ENCODE measurements at regions not wholly inside any gene's neighbourhood (a gene's known extent, or its start where the extent isn't known, plus 50 kb on each side); places are given as distances from the start of the nearest gene placed in this dataset.
A peak's percentile ranks its signal among the peaks of the same experiment; 100 is the strongest.
"Not testable (repeated sequence)": the region's sequence is repeated elsewhere in the genome, so short reads cannot be mapped to it uniquely, and the experiment has no call there.

- DNase-seq, result no peak
These were observed 1128.6 kb downstream of the SLC16A7 start for GRCh38 chr12:60724475-60724874.

GRCh38 chr12:60724984-60725383, 1129.2 kb downstream of the SLC16A7 start:
- DNase-seq, result no peak

- DNase-seq, result no peak
These were observed 1156.8 kb downstream of the SLC16A7 start for GRCh38 chr12:60752589-60752988.

GRCh38 chr12:60758224-60758623, 1162.4 kb downstream of the SLC16A7 start:
- no peak for DNase-seq

- DNase-seq, result no peak
These were observed 1165.1 kb downstream of the SLC16A7 start for GRCh38 chr12:60760965-60761364.

- not testable (repeated sequence) for DNase-seq
These were observed 1205.3 kb downstream of the SLC16A7 start for GRCh38 chr12:60801166-60801565.

- DNase-seq, result no peak
These were observed 1207.3 kb downstream of the SLC16A7 start for GRCh38 chr12:60803147-60803546.

GRCh38 chr12:60805364-60805763, 1209.5 kb downstream of the SLC16A7 start:
- DNase-seq, result no peak

GRCh38 chr12:60819794-60820193, 1224.0 kb downstream of the SLC16A7 start:
- DNase-seq, result no peak

GRCh38 chr12:60822580-60822979, 1226.8 kb downstream of the SLC16A7 start:
- no peak for DNase-seq

GRCh38 chr12:60830381-60830780, 1234.6 kb downstream of the SLC16A7 start:
- DNase-seq, result no peak

- peak; percentile 2 for DNase-seq
These were observed 1236.5 kb downstream of the SLC16A7 start for GRCh38 chr12:60832290-60832689.

GRCh38 chr12:60834372-60834771, 1238.5 kb downstream of the SLC16A7 start:
- DNase-seq, result no peak

- DNase-seq, result no peak
These were observed 1239.0 kb downstream of the SLC16A7 start for GRCh38 chr12:60834806-60835205.

GRCh38 chr12:60836651-60837050, 1240.8 kb downstream of the SLC16A7 start:
- no peak for DNase-seq

GRCh38 chr12:60842181-60842580, 1246.4 kb downstream of the SLC16A7 start:
- DNase-seq, result peak; percentile 78

GRCh38 chr12:60844101-60844500, 1248.3 kb downstream of the SLC16A7 start:
- DNase-seq, result no peak

GRCh38 chr12:60844875-60845274, 1249.0 kb downstream of the SLC16A7 start:
- DNase-seq, result no peak

- no peak for DNase-seq
These were observed 1249.9 kb downstream of the SLC16A7 start for GRCh38 chr12:60845696-60846095.

- no peak for DNase-seq
These were observed 1251.5 kb downstream of the SLC16A7 start for GRCh38 chr12:60847281-60847680.

GRCh38 chr12:60849723-60850122, 1253.9 kb downstream of the SLC16A7 start:
- no peak for DNase-seq

- DNase-seq, result peak; percentile 6
These were observed 1257.6 kb downstream of the SLC16A7 start for GRCh38 chr12:60853407-60853806.

- no peak for DNase-seq
These were observed 1267.6 kb downstream of the SLC16A7 start for GRCh38 chr12:60863421-60863820.

- no peak for DNase-seq
These were observed 1276.4 kb downstream of the SLC16A7 start for GRCh38 chr12:60872219-60872618.

Measured in skin of body (tissue), 1 donor.